ENCODE measurements at regions not wholly inside any gene's neighbourhood (a gene's known extent, or its start where the extent isn't known, plus 50 kb on each side); places are given as distances from the start of the nearest gene placed in this dataset.

GRCh38 chr2:47232738-47233415 is 56.6 kb upstream of the CALM2 start:
- TF ChIP-seq OSR1 (CRISPR knock-in tag; IDR thresholded peaks at IDR 0.05) (no peak), ISL1 (CRISPR knock-in tag; IDR thresholded peaks at IDR 0.05) (peak; percentile 10; the same call in 1 of the 2 replicates)
- ATAC-seq, result no peak

GRCh38 chr2:47230418-47230817 is 54.1 kb upstream of the CALM2 start:
- no peak for TF ChIP-seq ESRRG (CRISPR knock-in tag; IDR thresholded peaks at IDR 0.05)
- no peak for ATAC-seq

GRCh38 chr2:47227532-47228279 is 51.4 kb upstream of the CALM2 start:
- TF ChIP-seq ZFP30 (CRISPR knock-in tag; IDR thresholded peaks at IDR 0.05), result no peak
- TF ChIP-seq GLIS3 (CRISPR knock-in tag; IDR thresholded peaks at IDR 0.05), result no peak
- no peak for TF ChIP-seq ISL1 (CRISPR knock-in tag; IDR thresholded peaks at IDR 0.05)
- no peak for ATAC-seq

GRCh38 chr2:47226923-47227220 is 50.6 kb upstream of the CALM2 start:
- TF ChIP-seq SNAI2 (CRISPR knock-in tag; IDR thresholded peaks at IDR 0.05) (no peak), ZNF70 (CRISPR knock-in tag; IDR thresholded peaks at IDR 0.05) (no peak), ESRRG (CRISPR knock-in tag; IDR thresholded peaks at IDR 0.05) (no peak), OSR1 (CRISPR knock-in tag; IDR thresholded peaks at IDR 0.05) (no peak), ARNTL (CRISPR knock-in tag; IDR thresholded peaks at IDR 0.05; ENCODE audit: borderline replicate concordance, low read depth) (no peak), ISL1 (CRISPR knock-in tag; IDR thresholded peaks at IDR 0.05) (no peak), PPARA (CRISPR knock-in tag; IDR thresholded peaks at IDR 0.05; ENCODE audit: borderline replicate concordance) (no peak), CREB5 (CRISPR knock-in tag; IDR thresholded peaks at IDR 0.05; ENCODE audit: low read depth) (no peak), POU6F1 (CRISPR knock-in tag; IDR thresholded peaks at IDR 0.05; ENCODE audit: borderline replicate concordance, low read depth) (no peak), GLIS3 (CRISPR knock-in tag; IDR thresholded peaks at IDR 0.05) (no peak), ZC3H10 (CRISPR knock-in tag; IDR thresholded peaks at IDR 0.05) (no peak), RARB (CRISPR knock-in tag; IDR thresholded peaks at IDR 0.05) (no peak), ZNF565 (CRISPR knock-in tag; conservative IDR thresholded peaks at IDR 0.05; ENCODE audit: low read depth) (no peak), ZFP30 (CRISPR knock-in tag; IDR thresholded peaks at IDR 0.05) (no peak), TOX (CRISPR knock-in tag; IDR thresholded peaks at IDR 0.05; ENCODE audit: borderline replicate concordance) (no peak), TCF4 (CRISPR knock-in tag; IDR thresholded peaks at IDR 0.05; ENCODE audit: borderline replicate concordance) (no peak), BACH2 (CRISPR knock-in tag; IDR thresholded peaks at IDR 0.05; ENCODE audit: borderline replicate concordance) (no peak), ZNF8 (CRISPR knock-in tag; IDR thresholded peaks at IDR 0.05) (no peak)
- no peak for ATAC-seq

- TF ChIP-seq CSRNP3 (CRISPR knock-in tag; IDR thresholded peaks at IDR 0.05) (no peak), ARNTL (CRISPR knock-in tag; IDR thresholded peaks at IDR 0.05; ENCODE audit: borderline replicate concordance, low read depth) (no peak), ESRRG (CRISPR knock-in tag; IDR thresholded peaks at IDR 0.05) (no peak), TCF4 (CRISPR knock-in tag; IDR thresholded peaks at IDR 0.05; ENCODE audit: borderline replicate concordance) (no peak), GLIS3 (CRISPR knock-in tag; IDR thresholded peaks at IDR 0.05) (no peak), ZNF8 (CRISPR knock-in tag; IDR thresholded peaks at IDR 0.05) (no peak), ZNF70 (CRISPR knock-in tag; IDR thresholded peaks at IDR 0.05) (no peak), ZFP30 (CRISPR knock-in tag; IDR thresholded peaks at IDR 0.05) (no peak), CSDC2 (CRISPR knock-in tag; IDR thresholded peaks at IDR 0.05) (no peak), CREB5 (CRISPR knock-in tag; IDR thresholded peaks at IDR 0.05; ENCODE audit: low read depth) (no peak), ZFP3 (CRISPR knock-in tag; IDR thresholded peaks at IDR 0.05) (no peak), PPARA (CRISPR knock-in tag; IDR thresholded peaks at IDR 0.05; ENCODE audit: borderline replicate concordance) (no peak)
- ATAC-seq, result no peak
Measured at GRCh38 chr2:47226132-47226922, 50.0 kb upstream of the CALM2 start.
